Gastroesophageal sphincter (tissue), 3 donors: ENCODE measurements at regions not wholly inside any gene's neighbourhood (a gene's known extent, or its start where the extent isn't known, plus 50 kb on each side); places are given as distances from the start of the nearest gene placed in this dataset.

Source experiments
- CTCF ChIP-seq, 4 experiments: fragments of 200-600 bp in 2 of 4; fragments of 450-650 bp in 2 of 4; sonication (generic) in 1 of 4; IDR thresholded peaks; one replicate each; pipeline ENCODE4 v1.5.1; 2017 to 2019; ENCODE audit warnings: antibody characterized with exemption in 4 of 4, mild to moderate bottlenecking in 2 of 4, moderate library complexity in 2 of 4
- POLR2A ChIP-seq, 2 donors: fragments of 450-650 bp; IDR thresholded peaks; one replicate each; pipeline ENCODE4 v1.6.1; 2017; ENCODE audit warnings: antibody characterized with exemption in 2 of 2, mild to moderate bottlenecking in 2 of 2, moderate library complexity in 1 of 2
- POLR2AphosphoS5 ChIP-seq: sonication (generic); formaldehyde crosslinking; IDR thresholded peaks from one replicate; pipeline ENCODE4 v1.6.1; 2017; ENCODE audit warnings: antibody characterized with exemption

- TF ChIP-seq CTCF (IDR thresholded peaks at IDR 0.05) = no peak
- TF ChIP-seq POLR2A (IDR thresholded peaks at IDR 0.05) = no peak
- TF ChIP-seq POLR2AphosphoS5 = no peak
Measured at GRCh38 chr12:82069931-82070514, 288.2 kb downstream of the CCDC59 start.
